ENCODE measurements at regions not wholly inside any gene's neighbourhood (a gene's known extent, or its start where the extent isn't known, plus 50 kb on each side); places are given as distances from the start of the nearest gene placed in this dataset.
A peak's percentile ranks its signal among the peaks of the same experiment; 100 is the strongest.
"Not testable (repeated sequence)": the region's sequence is repeated elsewhere in the genome, so short reads cannot be mapped to it uniquely, and the experiment has no call there.

GRCh38 chr10:61020420-61021158, 76.6 kb upstream of the RHOBTB1 start:
- H3K4me1 Mint-ChIP-seq (ENCODE audit: low read depth), result peaks cover 27% of the 10 kb centered on the region
- no peaks in the 10 kb centered on the region for H3K36me3 Mint-ChIP-seq (ENCODE audit: low read depth)
- H3K4me3 Mint-ChIP-seq (ENCODE audit: unreplicated experiment), result no peak overlapping the region
- H3K27me3 Mint-ChIP-seq (ENCODE audit: low read depth), result peaks cover 2% of the 10 kb centered on the region
- TF ChIP-seq, protein P1, sequence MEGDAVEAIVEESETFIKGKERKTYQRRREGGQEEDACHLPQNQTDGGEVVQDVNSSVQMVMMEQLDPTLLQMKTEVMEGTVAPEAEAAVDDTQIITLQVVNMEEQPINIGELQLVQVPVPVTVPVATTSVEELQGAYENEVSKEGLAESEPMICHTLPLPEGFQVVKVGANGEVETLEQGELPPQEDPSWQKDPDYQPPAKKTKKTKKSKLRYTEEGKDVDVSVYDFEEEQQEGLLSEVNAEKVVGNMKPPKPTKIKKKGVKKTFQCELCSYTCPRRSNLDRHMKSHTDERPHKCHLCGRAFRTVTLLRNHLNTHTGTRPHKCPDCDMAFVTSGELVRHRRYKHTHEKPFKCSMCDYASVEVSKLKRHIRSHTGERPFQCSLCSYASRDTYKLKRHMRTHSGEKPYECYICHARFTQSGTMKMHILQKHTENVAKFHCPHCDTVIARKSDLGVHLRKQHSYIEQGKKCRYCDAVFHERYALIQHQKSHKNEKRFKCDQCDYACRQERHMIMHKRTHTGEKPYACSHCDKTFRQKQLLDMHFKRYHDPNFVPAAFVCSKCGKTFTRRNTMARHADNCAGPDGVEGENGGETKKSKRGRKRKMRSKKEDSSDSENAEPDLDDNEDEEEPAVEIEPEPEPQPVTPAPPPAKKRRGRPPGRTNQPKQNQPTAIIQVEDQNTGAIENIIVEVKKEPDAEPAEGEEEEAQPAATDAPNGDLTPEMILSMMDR (IDR thresholded peaks at IDR 0.05), result no peak
- DNase-seq (ENCODE audit: low spot score), result no peak
- H3K9me3 Mint-ChIP-seq (ENCODE audit: low read depth), result peaks cover 3% of the 10 kb centered on the region
- H3K27ac Mint-ChIP-seq (ENCODE audit: unreplicated experiment), result no peak overlapping the region

- H3K4me1 Mint-ChIP-seq (ENCODE audit: low read depth), result peaks cover 16% of the 10 kb centered on the region
- no peak overlapping the region for H3K4me3 Mint-ChIP-seq (ENCODE audit: unreplicated experiment)
- H3K36me3 Mint-ChIP-seq (ENCODE audit: low read depth), result no peaks in the 10 kb centered on the region
- TF ChIP-seq, protein P1 (IDR thresholded peaks at IDR 0.05), result no peak
- H3K27ac Mint-ChIP-seq (ENCODE audit: unreplicated experiment), result no peak overlapping the region
- H3K27me3 Mint-ChIP-seq (ENCODE audit: low read depth), result peaks cover 2% of the 10 kb centered on the region
- H3K9me3 Mint-ChIP-seq (ENCODE audit: low read depth), result peaks cover 3% of the 10 kb centered on the region
- DNase-seq (ENCODE audit: low spot score), result no peak
Observed at GRCh38 chr10:61018146-61018545, 74.2 kb upstream of the RHOBTB1 start.

DNA sequence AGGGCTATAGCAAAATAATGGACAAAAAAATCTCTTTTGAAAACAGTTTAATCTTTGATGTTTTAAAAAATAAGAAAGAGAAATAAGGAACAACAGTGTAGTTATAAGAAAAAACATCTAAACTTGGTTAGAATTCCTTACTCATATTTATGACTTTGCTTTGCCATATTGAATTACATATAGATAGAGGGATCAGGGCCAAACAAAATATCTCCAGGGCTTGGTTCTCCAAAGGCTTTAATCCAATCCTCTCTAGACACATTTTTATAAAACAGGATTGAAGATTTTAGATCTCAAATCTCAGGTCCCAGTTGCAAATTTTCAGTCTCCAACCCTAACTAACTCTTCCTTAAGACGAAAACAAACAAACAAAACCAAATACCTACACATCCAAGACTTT, 72.6 kb upstream of the RHOBTB1 start:
- H3K9me3 Mint-ChIP-seq (ENCODE audit: low read depth), result peaks cover 3% of the 10 kb centered on the region

GRCh38 chr10:61016007-61016406, 72.0 kb upstream of the RHOBTB1 start:
- DNase-seq (ENCODE audit: low spot score), result no peak
- no peaks in the 10 kb centered on the region for H3K27me3 Mint-ChIP-seq (ENCODE audit: low read depth)
- peaks cover 3% of the 10 kb centered on the region for H3K9me3 Mint-ChIP-seq (ENCODE audit: low read depth)
- TF ChIP-seq, protein P1 (IDR thresholded peaks at IDR 0.05), result no peak
- H3K36me3 Mint-ChIP-seq (ENCODE audit: low read depth), result no peaks in the 10 kb centered on the region
- H3K4me1 Mint-ChIP-seq (ENCODE audit: low read depth), result peaks cover 16% of the 10 kb centered on the region
- no peak overlapping the region for H3K4me3 Mint-ChIP-seq (ENCODE audit: unreplicated experiment)
- H3K27ac Mint-ChIP-seq (ENCODE audit: unreplicated experiment), result no peak overlapping the region

More for the DNA sequence above, 72.6 kb upstream of the RHOBTB1 start:
- no peak for DNase-seq (ENCODE audit: low spot score)
- Mint-ChIP-seq H3K27ac (ENCODE audit: unreplicated experiment) (peak overlapping the region; percentile 30), H3K4me3 (ENCODE audit: unreplicated experiment) (no peak overlapping the region), H3K27me3 (ENCODE audit: low read depth) (no peaks in the 10 kb centered on the region), H3K36me3 (ENCODE audit: low read depth) (no peaks in the 10 kb centered on the region), H3K4me1 (ENCODE audit: low read depth) (peaks cover 16% of the 10 kb centered on the region)
- TF ChIP-seq, protein P1 (IDR thresholded peaks at IDR 0.05), result no peak

GRCh38 chr10:61010863-61011262, 66.9 kb upstream of the RHOBTB1 start:
- Mint-ChIP-seq H3K27ac (ENCODE audit: unreplicated experiment) (no peak overlapping the region), H3K4me3 (ENCODE audit: unreplicated experiment) (no peak overlapping the region), H3K4me1 (ENCODE audit: low read depth) (peaks cover 1% of the 10 kb centered on the region), H3K27me3 (ENCODE audit: low read depth) (peaks cover 1% of the 10 kb centered on the region), H3K36me3 (ENCODE audit: low read depth) (peaks cover 3% of the 10 kb centered on the region), H3K9me3 (ENCODE audit: low read depth) (peaks cover 11% of the 10 kb centered on the region)
- TF ChIP-seq, protein P1 (IDR thresholded peaks at IDR 0.05), result no peak
- no peak for DNase-seq (ENCODE audit: low spot score)

- H3K27me3 Mint-ChIP-seq (ENCODE audit: low read depth); H3K36me3 Mint-ChIP-seq (ENCODE audit: low read depth); DNase-seq (ENCODE audit: low spot score); H3K4me1 Mint-ChIP-seq (ENCODE audit: low read depth); H3K4me3 Mint-ChIP-seq (ENCODE audit: unreplicated experiment); H3K27ac Mint-ChIP-seq (ENCODE audit: unreplicated experiment): not testable (repeated sequence)
- peaks cover 24% of the 10 kb centered on the region for H3K9me3 Mint-ChIP-seq (ENCODE audit: low read depth)
Observed at GRCh38 chr10:61003069-61003468, 59.1 kb upstream of the RHOBTB1 start.

Measured in chondrocyte (in vitro differentiated cells).